ENCODE measurements at regions not wholly inside any gene's neighbourhood (a gene's known extent, or its start where the extent isn't known, plus 50 kb on each side); places are given as distances from the start of the nearest gene placed in this dataset.

DNA sequence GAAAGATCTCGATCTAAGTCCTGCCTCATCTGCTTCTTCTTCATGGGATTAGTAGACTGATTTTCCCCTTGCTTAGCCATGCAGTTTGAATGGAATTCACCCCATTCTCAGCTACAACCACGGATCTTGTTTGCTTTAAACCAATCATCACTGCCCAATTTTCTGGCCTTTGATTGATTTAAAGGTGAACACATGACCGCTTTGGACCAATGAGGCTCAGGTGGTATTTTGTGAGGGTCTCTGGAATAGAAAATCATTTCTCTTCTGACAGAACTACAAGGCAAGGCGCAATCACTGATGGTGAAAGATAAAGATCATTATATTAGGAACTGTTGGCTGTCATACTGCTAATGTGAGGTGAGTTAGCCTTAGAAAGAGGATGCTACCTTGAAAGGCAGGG is 213.0 kb upstream of the PLEKHG7 start:
- no peak for DNase-seq

- no peak for DNase-seq
Observed at GRCh38 chr12:92488735-92489134, 214.1 kb upstream of the PLEKHG7 start.

GRCh38 chr12:92487138-92487485 is 215.7 kb upstream of the PLEKHG7 start:
- DNase-seq: no peak

GRCh38 chr12:92486443-92487137 is 216.2 kb upstream of the PLEKHG7 start:
- no peak for DNase-seq

DNA sequence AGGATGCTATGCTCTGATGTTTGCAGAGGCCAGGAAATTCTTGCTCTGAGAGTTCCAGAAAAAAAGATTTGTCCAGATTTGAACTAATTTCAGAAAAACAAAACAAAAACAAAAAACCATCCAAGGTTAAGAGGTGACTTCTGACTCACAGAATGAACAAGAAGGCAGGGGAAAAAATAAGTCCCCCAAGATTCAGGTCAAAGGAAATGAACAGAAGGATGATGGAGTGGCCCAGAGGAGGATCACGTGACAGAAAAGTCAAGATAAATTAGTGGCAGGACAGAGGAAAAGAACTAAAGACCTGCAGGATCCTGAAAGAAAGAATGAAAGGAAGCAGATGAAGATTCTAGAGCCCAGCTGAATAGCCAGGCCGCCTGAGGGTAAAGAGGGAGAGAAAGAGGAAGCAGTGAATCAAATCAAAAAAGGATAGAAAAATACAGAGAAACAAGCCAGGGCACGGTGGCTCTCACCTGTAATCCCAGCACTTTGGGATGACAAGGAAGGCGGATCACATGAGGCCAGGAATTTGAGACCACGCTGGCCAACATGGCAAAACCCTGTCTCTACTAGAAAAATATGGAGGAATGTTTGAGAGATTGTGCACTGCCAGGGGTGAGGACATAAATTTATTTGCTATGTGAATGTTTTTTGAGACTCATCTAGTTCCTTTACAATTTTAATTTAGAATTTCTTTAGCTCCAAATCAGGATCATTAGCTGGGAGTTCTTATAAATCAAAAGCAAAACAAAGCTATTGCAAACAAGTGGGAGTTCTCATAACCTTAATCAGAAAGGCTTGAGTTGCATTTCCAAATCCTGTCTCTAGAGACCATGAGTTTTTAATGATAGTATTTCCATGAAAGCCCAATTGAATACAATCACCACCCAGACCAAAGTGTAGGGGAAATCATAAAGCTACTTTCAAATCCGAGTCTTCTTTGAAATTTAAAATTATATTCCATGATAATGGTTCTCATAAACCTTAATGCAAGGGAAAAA is 217.1 kb upstream of the PLEKHG7 start:
- DNase-seq: no peak

DNA sequence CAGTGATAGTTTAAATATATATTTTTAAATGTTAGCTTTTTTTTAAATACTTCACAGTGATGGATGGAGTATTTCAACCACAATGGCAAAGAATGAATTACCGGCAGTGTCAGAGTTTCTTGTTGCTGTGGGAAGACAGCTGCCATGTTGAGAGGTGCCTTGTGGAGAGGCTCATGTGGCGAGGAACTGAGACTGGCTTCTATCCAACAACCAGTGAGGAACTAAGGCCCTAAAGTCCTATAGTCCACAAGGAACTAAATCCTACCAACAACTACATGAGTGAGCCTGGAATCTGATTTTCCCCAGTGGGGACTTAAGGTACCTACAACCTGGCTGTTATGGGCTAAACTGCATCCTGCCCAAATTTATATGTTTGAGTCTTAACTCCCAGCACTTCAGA is 220.2 kb upstream of the PLEKHG7 start:
- DNase-seq: no peak

DNA sequence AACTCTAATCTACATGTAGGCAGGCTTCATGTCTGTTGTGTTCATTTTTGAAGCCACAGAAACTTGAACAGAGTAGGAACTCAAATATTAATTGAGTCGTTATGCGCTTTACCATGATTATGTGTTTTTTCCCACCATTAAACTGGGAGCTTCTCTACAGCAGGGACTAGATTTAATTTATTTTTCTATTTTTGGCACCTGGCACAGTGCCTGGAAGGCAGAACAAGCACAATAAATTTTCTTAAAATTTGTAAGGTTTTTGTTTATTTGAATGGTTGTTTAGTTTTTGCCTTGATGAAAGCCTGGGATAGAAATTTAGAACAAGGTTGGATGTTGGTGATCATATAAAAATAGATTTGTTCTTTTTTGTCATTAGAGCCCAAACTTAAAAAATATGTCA is 221.7 kb upstream of the PLEKHG7 start:
- DNase-seq: no peak

GRCh38 chr12:92478692-92479091 is 224.1 kb upstream of the PLEKHG7 start:
- DNase-seq: no peak

GRCh38 chr12:92476844-92477243 is 225.9 kb upstream of the PLEKHG7 start:
- no peak for DNase-seq

DNA sequence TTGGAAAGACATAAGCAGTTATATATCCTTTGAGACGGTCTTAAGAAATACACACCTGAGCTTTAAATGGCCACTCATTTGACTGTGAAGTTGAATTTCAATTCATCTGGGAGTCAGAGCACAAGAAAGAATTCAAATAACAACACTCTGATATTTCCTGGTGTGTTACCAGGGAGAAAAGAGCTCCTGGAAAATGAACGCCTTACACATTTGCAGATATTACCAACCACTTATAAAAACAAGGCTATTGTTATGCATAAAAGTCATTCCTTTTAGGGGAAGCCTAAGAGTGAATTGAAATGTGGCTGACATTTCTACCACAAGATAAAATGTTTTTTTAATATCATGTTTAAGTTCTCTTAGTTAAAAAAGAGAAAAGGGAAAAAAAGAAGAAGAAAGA is 229.2 kb upstream of the PLEKHG7 start:
- no peak for DNase-seq

DNA sequence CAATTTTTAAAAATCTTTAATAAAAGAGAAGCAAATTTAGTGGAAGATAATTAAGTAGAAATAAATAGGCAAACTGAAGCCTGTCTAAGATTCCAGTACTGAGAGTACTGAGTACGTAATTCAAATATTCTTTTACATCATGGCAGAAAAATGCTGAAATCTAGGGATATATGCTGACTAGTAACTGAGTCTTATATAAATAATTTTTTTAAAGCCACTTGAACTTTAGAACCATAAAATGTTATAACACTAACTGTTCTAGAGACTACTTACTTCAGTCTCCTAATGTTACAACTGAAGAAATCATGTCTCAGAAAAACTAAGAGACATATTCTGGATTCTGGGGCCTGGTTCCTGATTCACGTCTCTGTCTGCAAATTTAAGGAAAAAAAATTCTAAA is 230.6 kb upstream of the PLEKHG7 start:
- no peak for DNase-seq

- no peak for DNase-seq
Observed at GRCh38 chr12:92471551-92471950, 231.2 kb upstream of the PLEKHG7 start.

GRCh38 chr12:92470608-92471021 is 232.2 kb upstream of the PLEKHG7 start:
- DNase-seq: no peak

DNA sequence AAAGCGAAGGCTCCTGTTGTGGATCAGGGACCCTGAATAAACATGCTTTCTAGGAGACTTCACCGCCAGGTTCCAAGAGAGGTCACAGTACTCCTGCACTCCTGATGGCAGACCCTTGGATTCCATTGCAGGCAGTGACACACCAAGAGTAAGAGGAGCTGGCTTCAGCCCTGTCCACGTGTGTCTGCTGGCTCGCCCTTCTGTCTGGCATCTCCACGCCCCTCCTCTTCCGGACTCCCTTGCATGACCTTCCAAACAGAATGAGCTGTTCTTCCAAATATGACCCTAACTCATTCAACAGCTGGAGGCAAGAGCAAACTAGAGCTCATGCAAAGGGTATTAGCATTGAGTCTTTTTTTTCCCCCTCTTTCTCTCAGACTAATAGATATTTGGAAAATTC is 233.0 kb upstream of the PLEKHG7 start:
- DNase-seq: no peak

DNA sequence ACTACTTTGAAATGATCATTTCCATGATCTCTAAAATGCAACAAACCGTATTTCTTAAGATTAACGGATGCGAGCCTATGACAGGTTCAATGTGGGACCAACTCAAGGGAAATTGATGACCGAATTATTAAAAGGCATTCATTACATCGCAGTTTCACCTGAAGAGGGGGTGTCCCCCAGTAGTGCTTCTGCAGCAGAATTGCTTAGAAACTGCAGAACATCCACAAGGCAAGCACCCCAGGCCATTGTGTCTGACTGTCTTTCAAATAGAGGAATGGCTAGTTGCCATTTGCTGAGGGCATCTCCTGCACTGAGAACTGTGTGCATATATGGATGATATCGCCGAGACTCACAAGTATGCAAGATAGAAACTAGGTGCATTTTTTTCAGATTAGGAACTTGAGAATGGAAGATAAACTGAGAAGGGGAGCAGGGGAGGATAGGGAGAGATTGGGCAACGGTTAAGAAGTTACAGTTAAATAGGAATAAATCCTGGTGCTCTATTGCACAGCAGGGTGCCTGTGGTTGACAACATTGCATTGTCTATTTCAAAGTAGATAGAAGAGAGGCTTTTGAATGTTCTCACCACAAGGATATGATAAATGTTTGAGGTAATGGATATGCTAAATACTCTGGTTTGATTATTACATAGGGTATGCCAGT is 234.3 kb upstream of the PLEKHG7 start:
- DNase-seq: no peak

DNA sequence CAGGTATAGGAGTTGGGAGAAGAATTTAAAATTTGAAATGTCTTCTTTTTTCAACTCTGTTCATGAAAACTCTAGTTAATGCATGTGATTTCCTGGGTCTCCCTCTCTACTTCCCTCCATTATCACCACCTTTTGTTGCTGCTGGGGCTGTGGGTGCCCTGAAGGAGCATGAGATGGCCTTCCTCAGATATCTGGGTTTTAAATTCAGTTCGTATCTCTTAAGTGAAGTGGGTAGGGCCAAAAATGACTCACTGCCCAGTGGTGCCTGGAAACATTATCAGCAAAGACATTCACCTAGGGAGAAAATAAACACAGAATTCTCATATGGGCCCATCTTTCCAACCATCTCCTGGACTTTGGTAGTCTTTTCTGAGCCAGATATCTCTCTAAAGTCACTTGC is 234.9 kb upstream of the PLEKHG7 start:
- no peak for DNase-seq

- no peak for DNase-seq
Observed at GRCh38 chr12:92466391-92467305, 236.1 kb upstream of the PLEKHG7 start.

DNA sequence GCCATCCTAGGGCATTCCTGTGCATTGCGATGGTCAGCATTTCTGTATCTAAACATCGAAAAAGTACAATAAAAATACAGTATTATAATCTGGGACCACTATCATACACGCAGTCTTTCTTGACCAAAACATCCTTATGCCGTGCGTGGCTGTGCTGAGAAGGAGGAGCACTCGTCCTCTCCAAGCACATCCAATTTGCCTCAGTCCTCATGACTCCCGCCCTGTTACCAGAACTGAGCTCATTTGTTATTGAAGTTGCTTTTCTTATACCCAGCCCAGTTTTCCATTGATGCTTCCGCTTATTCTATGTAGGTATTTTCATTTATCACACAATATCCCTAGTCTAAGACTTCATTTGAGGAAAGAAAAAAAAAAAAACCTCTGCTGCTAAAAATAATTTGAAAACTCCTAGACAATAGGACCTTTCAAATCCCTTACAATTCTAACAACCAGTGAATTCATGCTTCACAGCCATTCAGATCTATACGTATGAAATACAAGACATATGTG is 236.9 kb upstream of the PLEKHG7 start:
- DNase-seq: no peak

- DNase-seq: no peak
Observed at GRCh38 chr12:92464911-92465310, 237.9 kb upstream of the PLEKHG7 start.

DNA sequence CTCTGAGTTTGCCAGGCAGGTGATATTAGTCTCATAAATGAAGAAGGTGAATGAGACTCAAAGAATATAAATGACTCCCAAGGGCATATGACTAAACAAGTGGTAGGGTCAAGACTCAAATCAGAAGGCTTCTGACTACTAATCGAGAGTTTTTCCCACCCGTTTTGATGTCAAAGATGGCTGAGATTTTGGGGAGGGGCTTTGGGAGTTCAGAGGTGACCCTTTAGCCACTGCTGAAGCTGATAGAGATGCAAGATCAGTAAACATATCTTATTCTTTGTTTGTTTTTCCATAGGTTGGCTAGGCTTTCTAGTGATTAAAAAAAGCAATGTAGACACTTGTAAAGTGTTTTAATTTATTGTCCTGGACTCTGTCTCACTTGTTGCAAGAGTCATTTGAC is 239.6 kb upstream of the PLEKHG7 start:
- no peak for DNase-seq

DNA sequence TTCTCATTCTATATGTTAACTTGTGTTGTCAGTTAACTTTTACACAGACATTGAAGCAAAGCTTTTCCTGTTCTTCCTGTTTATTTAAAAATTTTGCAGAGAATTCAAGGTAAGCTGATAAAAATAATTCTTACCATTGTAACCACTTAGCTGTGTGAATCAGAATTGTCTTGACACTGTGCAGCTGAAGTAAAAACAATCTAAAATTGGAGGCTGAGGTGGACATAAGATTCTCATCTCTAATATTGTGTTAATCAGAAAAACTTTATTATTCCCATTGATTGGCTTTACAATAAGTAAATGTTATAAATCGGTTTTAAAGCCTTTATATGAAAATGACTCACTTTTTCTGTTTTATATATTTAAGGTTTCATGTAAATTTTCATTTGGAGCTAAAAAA is 240.3 kb upstream of the PLEKHG7 start:
- DNase-seq: no peak

- no peak for DNase-seq
Observed at GRCh38 chr12:92462049-92462448, 240.7 kb upstream of the PLEKHG7 start.
